ENCODE measurements at regions not wholly inside any gene's neighbourhood (a gene's known extent, or its start where the extent isn't known, plus 50 kb on each side); places are given as distances from the start of the nearest gene placed in this dataset.

- no TSS peak for BruUV-seq (replicated peaks)
- TF ChIP-seq ZBTB33 (IDR thresholded peaks at IDR 0.05; ENCODE audit: extremely low read depth, insufficient replicate concordance, low read length) (no peak), POLR2A (IDR thresholded peaks at IDR 0.05; ENCODE audit: borderline replicate concordance, extremely low read depth, insufficient read depth, insufficient read length) (no peak), RAD21 (IDR thresholded peaks at IDR 0.05; ENCODE audit: low read depth) (no peak), EGR1 (IDR thresholded peaks at IDR 0.05; ENCODE audit: low read depth) (no peak), CTCF (IDR thresholded peaks at IDR 0.05 in 2 of 3, conservative IDR thresholded peaks at IDR 0.05 in 1 of 3; ENCODE audit: borderline replicate concordance in 1 of 3, insufficient read depth in 1 of 3, low read depth in 2 of 3, low read length in 2 of 3) (no peak), EZH2phosphoT487 (IDR thresholded peaks at IDR 0.05; ENCODE audit: borderline replicate concordance) (no peak), EZH2 (IDR thresholded peaks at IDR 0.05) (no peak), SIN3A (IDR thresholded peaks at IDR 0.05; ENCODE audit: low read depth) (no peak), ATF3 (IDR thresholded peaks at IDR 0.05) (no peak), TCF7L2 (IDR thresholded peaks at IDR 0.05; ENCODE audit: borderline replicate concordance, extremely low read depth, insufficient read depth, insufficient read length) (no peak)
- no peaks in the 10 kb centered on the region for H3K36me3 ChIP-seq (ENCODE audit: control insufficient read depth in 1 of 2, insufficient read depth in 2 of 2, low read length in 2 of 2)
- no peaks in the 10 kb centered on the region for H3K79me2 ChIP-seq (ENCODE audit: insufficient read depth, low read length)
- H3K4me2 ChIP-seq (ENCODE audit: low read length): peak overlapping the region; percentile 35
- no peaks in the 10 kb centered on the region for H3K9me2 ChIP-seq (ENCODE audit: insufficient read depth)
- intact Hi-C loops (cut with micrococcal nuclease): no loop called here
- H3K4me1 ChIP-seq (ENCODE audit: control insufficient read depth in 1 of 2, insufficient read depth in 2 of 2, low read length in 2 of 2): peaks cover 21 to 23% of the 10 kb centered on the region in 2 experiments
- ATAC-seq: no peak
- no peak overlapping the region for H3K9ac ChIP-seq (ENCODE audit: low read length)
- ChIA-PET RAD21 (ENCODE audit: low non-redundant PET in 1 of 2, low total read pairs in 2 of 2, uncharacterized antibody in 2 of 2, unreplicated experiment in 2 of 2) (no interaction called here), POLR2A (no interaction called here), CTCF (interaction anchor here (1.4 kb wide), 1 partner anchor 690 kb away, joined by 3 read pairs; no protein-coding TSS in a partner anchor)
- no peaks in the 10 kb centered on the region for H3K9me3 ChIP-seq (ENCODE audit: control insufficient read depth in 1 of 2, insufficient read depth in 1 of 2, low read depth in 1 of 2, low read length in 2 of 2)
- no peaks in the 10 kb centered on the region for H3K27me3 ChIP-seq (ENCODE audit: insufficient read depth, low read length)
- peak overlapping the region; percentile 38 for H3K27ac ChIP-seq (ENCODE audit: low read depth, low read length)
- H3K4me3 ChIP-seq (replicated peaks in 1 of 2; ENCODE audit: low read depth in 1 of 2, low read length in 2 of 2): no peak overlapping the region
- DNase-seq (ENCODE audit: low read depth, low spot score): no peak
- H2AFZ ChIP-seq (ENCODE audit: low read depth, low read length, poor library complexity, severe bottlenecking): no peak overlapping the region
- no peaks in the 10 kb centered on the region for H4K20me1 ChIP-seq (ENCODE audit: insufficient read depth)
Measured at GRCh38 chr6:19714434-19715166, 122.6 kb upstream of the ID4 start.
